GM12873 (cell line): ENCODE measurements at regions not wholly inside any gene's neighbourhood (a gene's known extent, or its start where the extent isn't known, plus 50 kb on each side); places are given as distances from the start of the nearest gene placed in this dataset.

ENCODE experiments used
- TF ChIP-seq, protein P1 (sequence below): IDR thresholded peaks from 2 replicates; pipeline ENCODE4 v1.5.1; 2012; ENCODE audit warnings: low read depth, mild to moderate bottlenecking, moderate library complexity, low read length, control low read depth; ENCODE audit not compliant: insufficient read depth; ENCODE audit errors: missing control alignments

DNA sequence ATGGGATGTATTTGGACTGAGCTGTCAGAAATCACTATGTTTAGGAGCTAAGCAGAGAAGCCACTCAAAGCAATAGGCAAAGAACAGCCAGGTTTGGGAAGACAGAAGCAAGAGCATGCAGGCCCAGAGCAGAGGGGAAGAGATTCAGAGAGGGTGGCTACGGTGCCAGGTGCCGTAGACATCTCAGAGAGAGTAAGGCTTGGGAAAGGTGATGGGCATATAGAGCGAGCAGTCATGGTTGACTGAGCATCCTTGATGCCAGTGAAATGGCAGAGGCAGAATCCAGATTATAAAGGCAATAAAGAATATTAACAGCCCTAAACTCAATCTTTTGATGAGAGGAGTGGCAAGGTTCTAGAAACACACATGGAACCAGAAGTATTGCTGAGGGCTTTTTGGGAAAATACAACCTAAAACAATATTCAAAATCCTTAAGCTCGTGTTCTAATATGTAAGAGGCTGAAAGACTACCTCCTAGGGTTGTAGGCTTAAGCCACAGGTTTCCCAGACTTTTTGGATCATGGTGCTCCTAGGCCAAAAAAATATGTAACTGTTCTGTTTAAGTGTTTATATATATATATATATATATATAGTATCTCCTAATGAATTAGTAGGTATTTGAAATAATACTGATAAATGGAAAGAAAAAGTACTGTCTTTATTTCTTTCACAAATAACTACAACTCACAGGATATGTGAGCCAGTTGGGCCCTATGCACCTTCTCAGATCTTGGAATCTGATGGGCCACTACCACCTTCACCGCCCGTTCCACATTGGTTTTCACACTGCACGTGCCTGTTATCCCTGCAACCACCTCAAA lies 113.3 kb downstream of the MYCN start:
- TF ChIP-seq, protein P1, sequence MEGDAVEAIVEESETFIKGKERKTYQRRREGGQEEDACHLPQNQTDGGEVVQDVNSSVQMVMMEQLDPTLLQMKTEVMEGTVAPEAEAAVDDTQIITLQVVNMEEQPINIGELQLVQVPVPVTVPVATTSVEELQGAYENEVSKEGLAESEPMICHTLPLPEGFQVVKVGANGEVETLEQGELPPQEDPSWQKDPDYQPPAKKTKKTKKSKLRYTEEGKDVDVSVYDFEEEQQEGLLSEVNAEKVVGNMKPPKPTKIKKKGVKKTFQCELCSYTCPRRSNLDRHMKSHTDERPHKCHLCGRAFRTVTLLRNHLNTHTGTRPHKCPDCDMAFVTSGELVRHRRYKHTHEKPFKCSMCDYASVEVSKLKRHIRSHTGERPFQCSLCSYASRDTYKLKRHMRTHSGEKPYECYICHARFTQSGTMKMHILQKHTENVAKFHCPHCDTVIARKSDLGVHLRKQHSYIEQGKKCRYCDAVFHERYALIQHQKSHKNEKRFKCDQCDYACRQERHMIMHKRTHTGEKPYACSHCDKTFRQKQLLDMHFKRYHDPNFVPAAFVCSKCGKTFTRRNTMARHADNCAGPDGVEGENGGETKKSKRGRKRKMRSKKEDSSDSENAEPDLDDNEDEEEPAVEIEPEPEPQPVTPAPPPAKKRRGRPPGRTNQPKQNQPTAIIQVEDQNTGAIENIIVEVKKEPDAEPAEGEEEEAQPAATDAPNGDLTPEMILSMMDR, result no peak

DNA sequence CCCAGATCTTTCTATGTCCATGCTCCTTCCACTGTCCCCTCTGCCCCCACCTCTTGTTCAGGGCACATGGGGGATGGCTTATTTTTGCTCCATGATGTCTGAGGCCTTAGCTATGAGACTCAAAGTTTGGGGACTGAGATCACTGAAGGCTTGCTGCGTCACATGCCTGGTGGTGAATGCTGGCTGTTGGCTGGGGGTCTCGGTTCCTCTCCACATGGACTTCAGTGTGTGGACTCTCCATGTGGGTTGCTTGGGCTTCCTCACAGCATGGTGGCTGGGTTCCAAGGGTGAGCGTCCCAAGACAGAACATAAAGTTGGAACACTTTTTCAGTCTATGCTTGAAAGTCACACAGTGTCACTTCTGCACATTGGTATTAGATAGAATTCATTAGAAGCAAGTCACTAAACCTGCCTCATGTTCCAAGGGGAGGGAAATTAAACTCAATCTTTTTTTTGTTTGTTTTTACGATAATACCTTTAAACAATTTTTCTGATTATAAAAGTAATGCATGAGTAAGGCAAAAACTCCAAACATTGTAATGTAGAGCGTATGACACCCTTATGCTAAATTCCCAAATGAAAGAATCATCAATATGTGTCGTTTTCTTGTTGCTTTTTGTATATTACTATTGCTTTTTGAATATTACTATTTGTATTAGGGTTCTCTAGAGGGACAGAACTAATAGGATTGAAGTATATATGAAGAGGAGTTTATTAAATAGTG lies 111.7 kb downstream of the MYCN start:
- TF ChIP-seq, protein P1, result no peak

DNA sequence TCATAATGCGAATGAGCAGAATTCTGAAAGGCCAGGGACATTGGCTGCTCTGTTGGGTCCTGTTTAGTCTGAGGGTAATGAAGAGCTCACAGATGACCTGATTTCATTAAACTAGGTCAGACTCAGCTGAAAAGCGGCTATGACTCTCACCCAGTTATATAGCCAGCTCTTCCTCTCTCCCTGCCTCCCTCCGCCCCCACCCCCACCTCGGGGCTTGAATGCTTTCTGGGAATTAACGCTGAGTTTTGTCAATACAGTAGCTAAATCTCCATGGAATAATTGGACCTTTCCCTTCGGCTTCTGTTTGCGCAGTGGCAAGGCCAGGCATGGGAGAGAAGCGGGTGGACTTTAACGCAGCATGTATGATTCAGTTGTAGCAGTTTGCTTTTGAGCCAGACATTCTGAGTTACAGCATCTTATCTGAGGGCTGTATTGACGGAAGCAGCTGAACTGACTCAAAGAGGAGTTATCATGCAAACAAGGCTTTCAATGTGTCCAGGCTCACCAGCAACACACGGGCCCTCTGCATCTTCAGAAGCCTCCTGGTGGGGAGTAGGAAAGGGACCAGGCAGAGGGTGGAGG lies 110.6 kb downstream of the MYCN start:
- TF ChIP-seq, protein P1, result no peak

DNA sequence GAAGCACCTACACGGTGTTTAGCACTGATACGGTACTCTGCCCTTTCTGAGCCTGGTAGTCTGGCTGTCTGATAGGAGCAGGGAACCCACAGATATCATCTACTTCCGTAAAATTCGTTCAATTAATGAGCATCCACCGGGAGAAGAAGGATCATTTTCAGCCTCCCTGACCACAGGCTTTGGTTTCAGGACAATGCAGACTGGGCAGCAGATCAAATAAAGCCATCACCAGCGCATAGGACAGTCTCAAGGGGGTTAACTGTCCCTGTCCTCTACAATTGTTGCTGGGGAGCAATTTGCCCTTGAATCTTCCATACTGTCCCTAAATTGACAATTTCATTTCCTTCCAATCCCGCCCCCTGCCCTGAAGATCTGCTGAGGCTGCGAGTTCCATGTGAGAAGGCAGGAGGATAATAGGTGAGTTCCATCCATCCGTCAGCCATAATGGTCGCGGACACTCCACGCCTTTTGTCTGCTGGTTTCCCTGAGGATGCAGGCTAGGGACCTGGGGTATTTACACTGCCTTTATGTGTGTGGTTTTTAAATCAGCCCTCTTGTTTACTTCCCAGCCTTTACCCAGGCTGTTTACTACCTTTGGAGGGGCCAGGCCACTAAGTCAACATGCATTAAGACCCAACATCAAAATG lies 110.0 kb downstream of the MYCN start:
- TF ChIP-seq, protein P1, result no peak

DNA sequence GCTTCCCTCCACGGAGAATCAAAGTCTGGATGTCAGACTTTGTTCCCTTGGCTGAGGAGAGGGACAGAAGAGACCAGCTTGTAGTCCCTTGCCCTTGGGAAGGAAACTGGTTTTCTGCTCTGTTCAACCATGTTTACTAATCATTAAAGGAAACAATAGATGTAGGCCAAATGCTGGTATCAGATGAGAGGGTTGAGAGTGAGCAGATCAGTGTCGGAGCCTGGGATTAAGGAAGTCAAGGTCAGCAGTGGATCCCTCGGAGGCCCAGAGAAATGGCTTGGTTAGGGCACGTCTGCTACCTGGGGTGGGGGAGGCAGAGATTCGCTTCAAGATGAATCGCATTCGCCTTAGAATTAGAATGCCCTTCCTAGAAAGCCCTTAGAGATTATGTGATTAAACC lies 109.1 kb downstream of the MYCN start:
- TF ChIP-seq, protein P1, result no peak

DNA sequence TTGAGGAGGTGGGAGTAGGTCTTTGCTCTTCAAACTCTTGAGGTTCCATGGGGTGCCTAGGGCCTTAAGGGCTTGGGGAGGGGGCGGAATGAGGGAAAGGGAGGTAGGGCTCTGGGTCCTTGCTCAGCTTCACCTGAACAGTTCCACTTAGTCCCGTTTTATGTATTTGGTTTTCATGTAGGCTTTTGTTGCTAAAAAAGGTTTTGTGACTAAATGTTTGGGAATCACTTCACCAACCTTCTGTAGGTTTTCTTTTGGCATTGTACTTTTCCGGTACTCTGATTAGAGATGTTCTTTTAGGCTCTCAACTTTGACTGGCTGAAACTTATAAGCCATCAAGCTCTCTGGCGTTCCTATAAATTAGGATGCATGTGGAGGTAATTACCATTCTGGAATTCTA lies 108.1 kb downstream of the MYCN start:
- TF ChIP-seq, protein P1, result no peak

DNA sequence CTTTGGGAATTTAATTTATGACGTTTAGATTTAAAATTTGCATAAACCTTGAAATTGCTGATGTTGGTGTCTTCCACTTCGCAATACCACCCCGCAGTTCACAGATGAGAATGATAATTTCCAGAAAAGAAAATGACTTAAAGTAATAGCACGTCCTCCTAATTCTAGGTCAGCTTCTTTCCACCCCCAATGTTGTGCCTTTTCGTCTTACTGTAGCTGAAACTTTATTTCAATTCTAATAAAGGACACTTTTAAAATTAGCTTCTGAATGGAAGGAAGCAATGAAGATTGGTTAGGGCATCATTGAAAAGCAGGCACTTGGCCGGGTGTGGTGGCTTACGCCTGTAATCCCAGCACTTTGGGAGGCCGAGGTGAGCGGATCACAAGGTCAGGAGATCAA lies 107.4 kb downstream of the MYCN start:
- TF ChIP-seq, protein P1, result no peak
